GM12874 (cell line): ENCODE measurements at regions not wholly inside any gene's neighbourhood (a gene's known extent, or its start where the extent isn't known, plus 50 kb on each side); places are given as distances from the start of the nearest gene placed in this dataset.

Experiments
- TF ChIP-seq, protein P1 (sequence below): IDR thresholded peaks from 2 replicates; pipeline ENCODE4 v1.5.1; 2011; ENCODE audit warnings: low read depth, mild to moderate bottlenecking, control low read depth, low read length, moderate library complexity; ENCODE audit not compliant: insufficient read depth

DNA sequence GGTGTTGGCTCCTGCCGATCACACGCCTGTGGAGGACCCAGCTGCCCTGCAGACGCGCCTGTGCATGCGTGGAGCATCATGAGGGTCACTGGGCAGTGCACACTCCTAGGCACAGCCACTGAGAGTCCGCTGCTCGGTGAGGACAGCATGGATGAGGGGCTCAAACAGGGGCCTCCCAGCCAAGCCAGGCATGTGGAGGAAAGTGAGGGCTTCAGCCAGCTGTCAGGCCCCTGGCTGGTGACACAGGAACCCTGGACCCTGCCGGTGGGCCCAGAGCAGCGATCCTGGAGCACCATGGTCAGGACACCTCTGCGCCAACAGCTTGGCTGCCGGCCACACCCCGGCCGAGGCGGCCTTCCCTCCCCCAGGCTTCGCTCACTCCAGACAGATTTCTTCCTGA, 171.2 kb downstream of the RTP5 start:
- TF ChIP-seq, protein P1, sequence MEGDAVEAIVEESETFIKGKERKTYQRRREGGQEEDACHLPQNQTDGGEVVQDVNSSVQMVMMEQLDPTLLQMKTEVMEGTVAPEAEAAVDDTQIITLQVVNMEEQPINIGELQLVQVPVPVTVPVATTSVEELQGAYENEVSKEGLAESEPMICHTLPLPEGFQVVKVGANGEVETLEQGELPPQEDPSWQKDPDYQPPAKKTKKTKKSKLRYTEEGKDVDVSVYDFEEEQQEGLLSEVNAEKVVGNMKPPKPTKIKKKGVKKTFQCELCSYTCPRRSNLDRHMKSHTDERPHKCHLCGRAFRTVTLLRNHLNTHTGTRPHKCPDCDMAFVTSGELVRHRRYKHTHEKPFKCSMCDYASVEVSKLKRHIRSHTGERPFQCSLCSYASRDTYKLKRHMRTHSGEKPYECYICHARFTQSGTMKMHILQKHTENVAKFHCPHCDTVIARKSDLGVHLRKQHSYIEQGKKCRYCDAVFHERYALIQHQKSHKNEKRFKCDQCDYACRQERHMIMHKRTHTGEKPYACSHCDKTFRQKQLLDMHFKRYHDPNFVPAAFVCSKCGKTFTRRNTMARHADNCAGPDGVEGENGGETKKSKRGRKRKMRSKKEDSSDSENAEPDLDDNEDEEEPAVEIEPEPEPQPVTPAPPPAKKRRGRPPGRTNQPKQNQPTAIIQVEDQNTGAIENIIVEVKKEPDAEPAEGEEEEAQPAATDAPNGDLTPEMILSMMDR = no peak

DNA sequence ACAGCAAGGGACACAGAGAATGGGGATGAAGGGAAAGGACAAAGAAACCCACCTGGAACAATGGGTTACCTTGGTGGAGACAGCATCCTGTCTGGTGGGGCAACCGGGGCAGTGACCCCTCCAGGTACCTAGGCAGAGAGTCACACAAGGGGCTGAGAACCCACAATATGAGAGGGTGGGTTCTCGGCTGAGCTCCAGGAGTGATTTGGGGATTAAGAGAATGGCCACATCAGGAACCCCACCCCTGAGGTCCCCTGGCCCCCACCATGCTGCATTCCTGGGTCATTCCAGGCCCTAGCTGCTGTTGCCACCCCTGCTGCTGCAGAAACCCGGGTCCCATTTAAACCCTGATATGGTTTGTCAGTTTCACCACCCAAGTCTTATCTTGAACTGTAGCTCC, 172.3 kb downstream of the RTP5 start:
- TF ChIP-seq, protein P1 = no peak

DNA sequence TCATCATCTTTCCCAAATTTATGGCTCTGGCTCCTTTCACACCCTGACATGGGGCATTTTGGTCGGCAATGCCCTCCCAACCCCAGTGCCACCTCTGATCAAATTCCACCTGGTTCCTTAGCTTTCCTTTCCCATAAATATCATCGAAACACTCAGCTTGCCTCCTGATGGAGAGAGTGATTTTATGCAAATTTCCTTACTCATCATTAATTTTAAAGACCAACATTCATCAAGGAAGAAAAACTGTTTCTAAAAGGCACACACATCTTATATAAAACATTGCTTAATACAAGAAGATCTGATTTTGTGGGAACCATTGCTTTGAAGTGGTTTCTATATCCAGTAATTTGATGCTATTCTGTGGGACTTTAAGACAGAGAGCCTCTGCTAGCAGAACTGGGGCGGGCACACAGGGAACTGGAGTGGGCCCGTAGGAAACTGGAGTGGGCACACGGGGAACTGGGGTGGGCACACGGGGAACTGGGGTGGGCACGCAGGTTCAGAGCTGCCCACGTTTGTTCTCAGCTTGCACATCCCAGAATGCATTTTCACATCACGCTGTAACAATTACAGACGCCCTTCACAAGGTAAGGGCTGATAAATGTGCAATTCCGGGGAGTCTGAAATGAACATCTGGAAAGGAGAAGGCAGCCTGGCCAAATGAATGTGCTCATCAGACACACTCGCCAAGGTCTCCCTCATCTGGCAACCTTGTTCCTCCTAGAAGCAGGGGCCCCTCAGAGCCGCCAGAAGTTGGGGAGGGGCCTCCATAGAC, 174.2 kb downstream of the RTP5 start:
- TF ChIP-seq, protein P1 = no peak

DNA sequence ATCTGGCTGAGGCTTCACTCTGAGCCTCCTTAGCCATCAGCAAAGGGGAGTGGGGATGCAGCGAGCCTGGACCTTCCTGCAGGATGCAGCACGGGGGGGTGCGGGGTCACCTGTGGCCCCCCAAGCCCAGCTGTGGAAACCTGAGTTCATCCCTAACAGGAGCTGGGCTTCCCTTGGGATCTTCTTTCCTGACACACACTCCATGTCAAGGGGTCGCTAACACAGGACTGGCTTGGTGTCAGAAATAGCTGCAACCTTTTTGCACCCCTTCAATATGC, 174.7 kb downstream of the RTP5 start:
- TF ChIP-seq, protein P1 = no peak

DNA sequence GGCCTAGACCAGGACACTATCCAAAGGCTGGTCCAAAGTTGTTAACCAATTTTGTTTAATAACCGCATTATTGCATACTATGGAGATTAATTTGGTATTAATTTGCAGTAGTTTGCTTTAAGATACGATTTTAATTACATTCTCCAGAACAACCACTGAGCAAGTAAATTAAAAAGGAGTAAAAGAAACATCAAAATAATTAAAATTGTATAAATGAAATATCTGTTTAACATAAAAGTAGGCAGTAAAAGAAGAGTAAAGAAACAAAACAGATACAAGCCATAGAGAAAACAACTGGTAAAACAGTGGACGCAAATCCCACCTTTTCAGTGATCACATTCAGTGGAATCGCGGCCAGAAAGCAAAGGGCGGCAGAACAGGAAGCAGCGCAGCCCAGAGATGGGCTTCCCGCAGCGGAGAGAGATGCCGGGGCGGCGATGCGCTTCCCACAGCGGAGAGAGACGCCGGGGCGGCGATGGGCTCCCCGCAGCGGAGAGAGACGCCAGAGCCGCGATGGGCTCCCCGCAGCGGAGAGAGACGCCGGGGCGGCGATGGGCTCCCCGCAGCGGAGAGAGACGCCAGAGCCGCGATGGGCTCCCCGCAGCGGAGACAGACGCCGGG, 176.8 kb downstream of the RTP5 start:
- TF ChIP-seq, protein P1 = no peak

DNA sequence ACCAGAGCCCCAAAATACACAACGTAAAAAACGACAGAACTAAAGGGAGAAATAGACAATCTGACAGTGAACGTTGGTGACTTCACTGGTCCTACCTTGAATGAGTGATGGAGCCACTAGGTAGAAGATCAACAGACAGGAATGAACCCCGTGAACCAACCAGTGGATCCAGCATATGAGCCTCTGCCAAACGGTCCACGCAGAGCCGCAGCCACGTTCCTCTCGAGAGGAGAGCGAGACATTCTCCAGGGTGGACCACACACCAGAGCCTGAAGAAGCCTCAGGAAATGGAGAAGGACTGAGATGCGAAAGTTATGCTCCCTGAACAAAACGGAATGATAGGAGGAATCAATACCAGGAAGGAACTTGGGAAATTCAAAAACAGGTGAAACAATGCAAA, 178.4 kb downstream of the RTP5 start:
- TF ChIP-seq, protein P1 = no peak

DNA sequence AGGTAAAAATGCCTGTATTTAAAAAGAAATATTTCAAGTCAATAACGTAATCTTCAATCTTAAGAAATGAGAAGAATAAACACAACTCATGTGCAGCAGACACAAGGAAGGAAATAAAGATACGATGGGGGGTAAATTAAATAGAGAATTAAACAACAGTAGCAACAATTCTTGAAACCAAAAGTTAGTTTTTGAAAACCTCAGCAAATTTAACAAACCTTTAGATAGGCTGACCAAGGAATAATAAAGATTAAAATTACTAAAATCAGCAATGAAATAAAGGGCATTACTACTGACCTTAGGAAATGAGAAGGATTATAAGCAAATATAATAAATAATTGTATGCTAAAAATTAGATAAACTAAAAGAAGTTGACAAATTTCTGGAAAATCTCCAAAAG, 178.9 kb downstream of the RTP5 start:
- TF ChIP-seq, protein P1 = no peak

DNA sequence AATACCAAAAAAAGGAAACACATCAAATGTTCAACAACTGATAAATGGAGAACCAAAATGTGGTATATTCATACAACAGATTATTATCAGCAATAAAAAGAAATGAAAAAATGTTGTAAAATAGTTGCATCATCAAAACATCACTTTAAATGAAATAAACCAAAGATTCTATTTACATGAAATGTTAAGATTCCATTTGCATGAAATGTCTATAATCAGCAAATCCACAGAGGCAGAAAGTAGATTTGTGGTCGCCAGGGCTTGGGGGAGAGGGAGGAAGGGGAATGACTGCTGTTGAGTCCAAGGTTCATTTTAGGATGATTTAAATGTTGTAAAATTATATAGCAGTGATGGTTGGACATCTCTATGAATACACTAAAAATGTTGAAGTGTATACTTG, 181.9 kb downstream of the RTP5 start:
- TF ChIP-seq, protein P1 = no peak
